BE2C (cell line): ENCODE measurements at regions not wholly inside any gene's neighbourhood (a gene's known extent, or its start where the extent isn't known, plus 50 kb on each side); places are given as distances from the start of the nearest gene placed in this dataset.

ENCODE experiments used
- DNase-seq: peaks from one replicate; pipeline ENCODE4 v3.0.0-alpha.2; 2020
- H3K27me3 ChIP-seq: fragments of 250-450 bp; sonication (Bioruptor Pico); 2 replicates; pipeline ENCODE4 v1.5.1; 2020; ENCODE audit warnings: mild to moderate bottlenecking
- H3K36me3 ChIP-seq: fragments of 250-450 bp; sonication (Bioruptor Pico); 2 replicates; pipeline ENCODE4 v1.5.1; 2020; ENCODE audit warnings: mild to moderate bottlenecking
- H3K4me1 ChIP-seq: fragments of 250-450 bp; sonication (Bioruptor Pico); 2 replicates; pipeline ENCODE4 v1.5.1; 2020
- H3K4me3 ChIP-seq: 2 replicates; pipeline ENCODE4 v1.5.1; 2011; ENCODE audit warnings: low read depth, low read length
- H3K9me3 ChIP-seq: fragments of 250-450 bp; sonication (Bioruptor Pico); 2 replicates; pipeline ENCODE4 v1.5.1; 2020
- TF ChIP-seq, protein P1 (sequence below): IDR thresholded peaks from 2 replicates; pipeline ENCODE4 v1.5.1; 2012; ENCODE audit warnings: mild to moderate bottlenecking, low read depth, low read length

DNA sequence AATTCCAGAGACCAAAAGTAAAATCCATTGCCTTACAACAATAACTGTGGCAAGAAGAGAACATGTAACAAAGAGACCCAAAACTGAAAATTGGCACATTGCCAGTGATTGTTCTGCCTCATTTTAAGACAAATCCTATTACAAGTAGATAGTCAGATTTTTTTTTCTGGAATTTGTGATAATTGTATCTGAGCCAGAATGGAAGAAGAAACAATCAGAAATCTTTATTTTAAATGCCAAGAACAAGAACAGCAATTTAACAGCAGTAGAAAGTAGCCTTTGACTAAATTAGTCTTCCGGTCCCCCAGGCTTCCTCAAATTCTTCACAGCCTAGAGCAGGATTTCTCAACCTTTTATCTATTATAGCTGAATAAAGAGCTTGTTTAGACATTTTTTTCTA lies 106.7 kb upstream of the PTPN3 start:
- no peak overlapping the region for H3K4me3 ChIP-seq
- no peaks in the 10 kb centered on the region for H3K9me3 ChIP-seq
- no peaks in the 10 kb centered on the region for H3K36me3 ChIP-seq
- H3K27me3 ChIP-seq: no peaks in the 10 kb centered on the region; the same call in 1 of the 2 replicates
- no peaks in the 10 kb centered on the region for H3K4me1 ChIP-seq
- TF ChIP-seq, protein P1, sequence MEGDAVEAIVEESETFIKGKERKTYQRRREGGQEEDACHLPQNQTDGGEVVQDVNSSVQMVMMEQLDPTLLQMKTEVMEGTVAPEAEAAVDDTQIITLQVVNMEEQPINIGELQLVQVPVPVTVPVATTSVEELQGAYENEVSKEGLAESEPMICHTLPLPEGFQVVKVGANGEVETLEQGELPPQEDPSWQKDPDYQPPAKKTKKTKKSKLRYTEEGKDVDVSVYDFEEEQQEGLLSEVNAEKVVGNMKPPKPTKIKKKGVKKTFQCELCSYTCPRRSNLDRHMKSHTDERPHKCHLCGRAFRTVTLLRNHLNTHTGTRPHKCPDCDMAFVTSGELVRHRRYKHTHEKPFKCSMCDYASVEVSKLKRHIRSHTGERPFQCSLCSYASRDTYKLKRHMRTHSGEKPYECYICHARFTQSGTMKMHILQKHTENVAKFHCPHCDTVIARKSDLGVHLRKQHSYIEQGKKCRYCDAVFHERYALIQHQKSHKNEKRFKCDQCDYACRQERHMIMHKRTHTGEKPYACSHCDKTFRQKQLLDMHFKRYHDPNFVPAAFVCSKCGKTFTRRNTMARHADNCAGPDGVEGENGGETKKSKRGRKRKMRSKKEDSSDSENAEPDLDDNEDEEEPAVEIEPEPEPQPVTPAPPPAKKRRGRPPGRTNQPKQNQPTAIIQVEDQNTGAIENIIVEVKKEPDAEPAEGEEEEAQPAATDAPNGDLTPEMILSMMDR: no peak
- DNase-seq: no peak

DNA sequence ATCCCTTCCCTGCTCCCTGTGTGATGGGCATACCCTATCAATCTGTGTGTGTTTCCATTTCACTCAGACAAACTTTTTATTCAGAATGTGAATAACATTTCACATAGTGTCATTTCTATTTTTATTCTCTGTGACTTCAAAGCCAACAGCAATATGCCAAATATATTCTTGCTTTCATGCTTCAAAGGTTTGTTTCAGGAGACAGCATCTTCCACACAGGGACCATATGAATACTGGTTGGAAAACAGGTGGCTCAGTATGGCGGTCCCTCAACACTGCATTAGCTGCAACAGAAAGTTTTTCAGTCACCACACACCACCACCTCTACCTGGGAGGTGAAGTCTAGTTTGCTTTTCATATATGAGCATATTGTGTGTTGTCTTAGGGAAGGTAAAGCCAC lies 111.0 kb upstream of the PTPN3 start:
- Histone ChIP-seq H3K4me1 (no peaks in the 10 kb centered on the region), H3K36me3 (no peaks in the 10 kb centered on the region), H3K4me3 (no peak overlapping the region), H3K27me3 (no peaks in the 10 kb centered on the region; the same call in 1 of the 2 replicates), H3K9me3 (no peaks in the 10 kb centered on the region)
- no peak for DNase-seq
- TF ChIP-seq, protein P1: no peak

DNA sequence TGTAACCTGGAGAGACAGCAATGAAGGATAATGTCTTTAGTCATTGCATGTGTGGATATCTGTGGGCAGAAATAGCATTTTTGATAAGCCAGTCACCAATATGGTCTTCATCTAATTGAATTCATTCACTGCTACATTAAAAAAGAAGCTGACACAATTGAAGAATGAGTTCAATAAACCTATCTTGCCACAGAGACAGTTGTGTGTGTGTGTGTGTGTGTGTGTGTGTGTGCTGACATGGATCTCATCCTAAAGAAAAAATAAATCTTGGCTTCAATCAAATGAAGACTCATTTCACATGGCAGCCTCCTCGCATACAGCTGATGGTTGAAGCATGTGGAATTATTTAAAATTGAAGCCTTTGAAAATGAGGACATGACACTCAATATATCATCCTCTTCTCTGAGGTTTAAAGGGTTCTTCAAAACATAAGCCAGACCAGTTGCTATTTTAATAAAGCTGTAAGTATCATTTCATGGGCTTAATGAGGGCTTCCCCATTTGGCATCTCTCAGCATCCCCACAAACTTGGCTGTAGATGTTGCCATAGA lies 118.5 kb upstream of the PTPN3 start:
- TF ChIP-seq, protein P1: no peak
- H3K9me3 ChIP-seq: no peaks in the 10 kb centered on the region
- DNase-seq: no peak
- no peaks in the 10 kb centered on the region for H3K4me1 ChIP-seq
- H3K27me3 ChIP-seq: no peaks in the 10 kb centered on the region
- H3K36me3 ChIP-seq: no peaks in the 10 kb centered on the region
- no peak overlapping the region for H3K4me3 ChIP-seq

DNA sequence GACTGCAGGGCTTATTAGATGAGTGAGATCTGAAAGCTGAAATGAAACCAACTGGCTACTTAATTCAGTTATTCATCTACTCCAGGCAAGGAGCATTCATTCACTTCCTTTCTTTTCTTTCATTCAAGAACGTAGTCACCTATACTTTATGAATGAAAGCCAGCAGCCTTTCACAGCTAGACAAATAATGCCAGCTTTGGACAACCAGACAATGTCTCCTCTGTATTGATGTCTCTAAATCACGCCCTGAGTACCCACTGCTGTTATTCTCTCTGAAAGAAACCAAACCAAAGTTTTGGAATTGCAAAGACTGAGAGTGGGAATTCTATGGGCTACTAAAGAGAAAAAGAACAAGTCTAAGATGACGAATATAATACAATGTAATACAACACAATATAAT lies 121.2 kb upstream of the PTPN3 start:
- no peak overlapping the region for H3K4me3 ChIP-seq
- H3K36me3 ChIP-seq: no peaks in the 10 kb centered on the region
- DNase-seq: no peak
- H3K4me1 ChIP-seq: no peaks in the 10 kb centered on the region
- TF ChIP-seq, protein P1: no peak
- no peaks in the 10 kb centered on the region for H3K9me3 ChIP-seq
- no peaks in the 10 kb centered on the region for H3K27me3 ChIP-seq

DNA sequence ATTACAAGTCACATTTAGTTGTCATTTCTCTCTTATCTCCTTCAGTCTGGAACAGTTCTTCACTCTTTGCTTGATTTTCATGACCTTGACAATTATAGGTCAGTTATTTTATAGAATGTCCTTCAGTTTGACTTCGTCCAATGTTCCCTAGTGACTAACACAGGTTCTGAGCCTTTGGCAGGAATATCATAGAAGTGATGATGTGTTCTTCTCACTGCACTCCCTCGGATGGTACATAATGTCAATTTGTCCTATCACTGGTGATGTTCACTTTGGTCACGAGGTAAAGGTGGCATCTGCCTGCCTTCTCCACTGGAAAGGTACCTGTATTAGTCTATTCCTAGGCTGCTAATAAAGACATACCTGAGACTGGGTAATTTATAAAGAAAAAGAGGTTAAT lies 126.0 kb upstream of the PTPN3 start:
- H3K4me1 ChIP-seq: no peaks in the 10 kb centered on the region
- H3K36me3 ChIP-seq: no peaks in the 10 kb centered on the region
- no peak for DNase-seq
- TF ChIP-seq, protein P1: no peak
- H3K9me3 ChIP-seq: no peaks in the 10 kb centered on the region
- no peaks in the 10 kb centered on the region for H3K27me3 ChIP-seq
- no peak overlapping the region for H3K4me3 ChIP-seq

DNA sequence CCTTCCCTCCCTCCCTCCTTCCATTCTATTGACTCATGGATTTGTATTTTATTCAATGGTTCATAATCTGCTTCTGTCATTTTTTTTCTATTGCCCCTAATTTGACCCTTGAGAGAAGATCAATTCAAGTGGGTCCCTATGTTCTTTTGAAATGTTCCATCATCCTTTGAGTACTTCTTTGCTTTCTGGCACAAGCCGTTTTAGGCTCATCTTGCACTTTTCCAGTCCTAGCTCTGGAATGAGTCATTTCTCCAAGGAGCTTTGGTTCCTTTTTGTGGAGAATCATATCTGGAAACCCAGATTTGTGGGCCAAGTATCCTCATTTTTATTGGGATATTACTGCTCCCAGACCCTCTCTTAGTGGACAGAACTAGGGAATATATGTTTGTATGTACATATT lies 126.8 kb upstream of the PTPN3 start:
- DNase-seq: no peak
- Histone ChIP-seq H3K4me3 (no peak overlapping the region), H3K27me3 (no peaks in the 10 kb centered on the region), H3K9me3 (no peaks in the 10 kb centered on the region), H3K4me1 (no peaks in the 10 kb centered on the region), H3K36me3 (no peaks in the 10 kb centered on the region)
- TF ChIP-seq, protein P1: no peak
